GM20431 (cell line): ENCODE measurements at regions not wholly inside any gene's neighbourhood (a gene's known extent, or its start where the extent isn't known, plus 50 kb on each side); places are given as distances from the start of the nearest gene placed in this dataset.

ENCODE experiments used
- in situ Hi-C: fragments of 300-500 bp; cut with MseI, MboI; formaldehyde crosslinking; loops from one replicate; pipeline ENCODE4 v1.15.0; 2020; ENCODE audit warnings: low sequenced_read_pairs; ENCODE audit not compliant: unreplicated experiment

- in situ Hi-C loops = loop anchor here (25.0 kb wide), 3 partner anchors 322 to 847 kb away; partner anchors contain the start of gene PRKACB
Measured at GRCh38 chr1:84759756-84760155, 69.5 kb upstream of the SSX2IP start.

GRCh38 chr1:84758968-84759491 is 68.8 kb upstream of the SSX2IP start:
- in situ Hi-C loops = loop anchor here (25.0 kb wide), 3 partner anchors 322 to 847 kb away; partner anchors contain the start of gene PRKACB

- in situ Hi-C loops = loop anchor here (25.0 kb wide), 3 partner anchors 321 to 846 kb away; partner anchors contain the start of gene PRKACB
Measured at GRCh38 chr1:84758476-84758875, 68.2 kb upstream of the SSX2IP start.

- in situ Hi-C loops = loop anchor here (25.0 kb wide), 3 partner anchors 320 to 845 kb away; partner anchors contain the start of gene PRKACB
Measured at GRCh38 chr1:84757301-84757700, 67.0 kb upstream of the SSX2IP start.

GRCh38 chr1:84756455-84757082 is 66.3 kb upstream of the SSX2IP start:
- in situ Hi-C loops = loop anchor here (25.0 kb wide), 3 partner anchors 319 to 844 kb away; partner anchors contain the start of gene PRKACB

- in situ Hi-C loops = loop anchor here (25.0 kb wide), 3 partner anchors 319 to 844 kb away; partner anchors contain the start of gene PRKACB
Measured at GRCh38 chr1:84756001-84756400, 65.7 kb upstream of the SSX2IP start.

- in situ Hi-C loops = loop anchor here (25.0 kb wide), 3 partner anchors 318 to 843 kb away; partner anchors contain the start of gene PRKACB
Measured at GRCh38 chr1:84755216-84755615, 65.0 kb upstream of the SSX2IP start.

GRCh38 chr1:84754386-84754703 is 64.1 kb upstream of the SSX2IP start:
- in situ Hi-C loops = loop anchor here (25.0 kb wide), 3 partner anchors 317 to 842 kb away; partner anchors contain the start of gene PRKACB

GRCh38 chr1:84753516-84754385 is 63.5 kb upstream of the SSX2IP start:
- in situ Hi-C loops = loop anchor here (25.0 kb wide), 3 partner anchors 316 to 841 kb away; partner anchors contain the start of gene PRKACB

- in situ Hi-C loops = loop anchor here (25.0 kb wide), 3 partner anchors 313 to 838 kb away; partner anchors contain the start of gene PRKACB
Measured at GRCh38 chr1:84750110-84750730, 60.0 kb upstream of the SSX2IP start.

- in situ Hi-C loops = no loop called here
Measured at GRCh38 chr1:84749427-84749826, 59.2 kb upstream of the SSX2IP start.

GRCh38 chr1:84748364-84748763 is 58.1 kb upstream of the SSX2IP start:
- in situ Hi-C loops = no loop called here

GRCh38 chr1:84745857-84746256 is 55.6 kb upstream of the SSX2IP start:
- in situ Hi-C loops = no loop called here

- in situ Hi-C loops = no loop called here
Measured at GRCh38 chr1:84743896-84744295, 53.6 kb upstream of the SSX2IP start.

GRCh38 chr1:84742653-84743052 is 52.4 kb upstream of the SSX2IP start:
- in situ Hi-C loops = no loop called here

GRCh38 chr1:84740050-84740714 is 49.9 kb upstream of the SSX2IP start:
- in situ Hi-C loops = no loop called here
